Esophagus (tissue), 2 donors: ENCODE measurements at regions not wholly inside any gene's neighbourhood (a gene's known extent, or its start where the extent isn't known, plus 50 kb on each side); places are given as distances from the start of the nearest gene placed in this dataset.
"Not testable (repeated sequence)": the region's sequence is repeated elsewhere in the genome, so short reads cannot be mapped to it uniquely, and the experiment has no call there.

Source experiments
- H3K27ac ChIP-seq, 2 donors: one replicate each; pipeline ENCODE4 v1.5.1; 2013; ENCODE audit warnings: low read depth in 2 of 2, mild to moderate bottlenecking in 2 of 2, inconsistent platforms in 1 of 2, low read length in 1 of 2, moderate library complexity in 1 of 2
- H3K27me3 ChIP-seq, 2 donors: one replicate each; pipeline ENCODE4 v1.6.1; 2013; ENCODE audit warnings: low read length in 2 of 2, control low read depth in 1 of 2, mild to moderate bottlenecking in 1 of 2; ENCODE audit not compliant: insufficient read depth in 2 of 2, control insufficient read depth in 1 of 2
- H3K36me3 ChIP-seq, 2 donors: one replicate each; pipeline ENCODE4 v1.6.1; 2013; ENCODE audit warnings: low read length in 1 of 2; ENCODE audit not compliant: control insufficient read depth in 2 of 2, insufficient read depth in 2 of 2
- H3K4me1 ChIP-seq, 2 donors: one replicate each; pipeline ENCODE4 v1.6.1; 2013; ENCODE audit warnings: low read length in 1 of 2; ENCODE audit not compliant: control insufficient read depth in 2 of 2, insufficient read depth in 2 of 2
- H3K4me3 ChIP-seq, 2 donors: one replicate each; pipeline ENCODE4 v1.5.1; 2013; ENCODE audit warnings: low read length in 2 of 2, mild to moderate bottlenecking in 2 of 2, low read depth in 1 of 2, moderate library complexity in 1 of 2
- H3K9me3 ChIP-seq, 2 donors: one replicate each; pipeline ENCODE4 v1.6.1; 2013; ENCODE audit warnings: mild to moderate bottlenecking in 2 of 2, low read depth in 1 of 2, low read length in 1 of 2, moderate library complexity in 1 of 2; ENCODE audit not compliant: control insufficient read depth in 2 of 2, insufficient read depth in 1 of 2
- WGBS, 2 donors: extraction: QIAGEN DNeasy Blood & Tissue Kit; methylation state at CpG; one replicate each; pipeline ENCODE4 v1.1.7; 2013; 5-methylcytosine and 5-hydroxymethylcytosine counted together
- donor health status: healthy with polysubstance abuse.
- donor health status: Bipolar disorder and iron deficiency.

GRCh38 chr2:242084034-242084433 lies 214.5 kb downstream of the RTP5 start:
- not testable (repeated sequence) for H3K27ac ChIP-seq, H3K4me1 ChIP-seq, H3K4me3 ChIP-seq, H3K36me3 ChIP-seq, H3K9me3 ChIP-seq, H3K27me3 ChIP-seq
- 55 to 62% methylated on average over 5 of the region's 5 CpGs for WGBS, 2 donors

GRCh38 chr2:242085024-242085674 lies 215.6 kb downstream of the RTP5 start:
- WGBS, 2 donors, result 62 to 70% methylated on average over 5 to 8 of the region's 14 CpGs
- H3K27ac ChIP-seq, H3K27me3 ChIP-seq, H3K9me3 ChIP-seq, H3K4me3 ChIP-seq, H3K4me1 ChIP-seq, H3K36me3 ChIP-seq: not testable (repeated sequence)

DNA sequence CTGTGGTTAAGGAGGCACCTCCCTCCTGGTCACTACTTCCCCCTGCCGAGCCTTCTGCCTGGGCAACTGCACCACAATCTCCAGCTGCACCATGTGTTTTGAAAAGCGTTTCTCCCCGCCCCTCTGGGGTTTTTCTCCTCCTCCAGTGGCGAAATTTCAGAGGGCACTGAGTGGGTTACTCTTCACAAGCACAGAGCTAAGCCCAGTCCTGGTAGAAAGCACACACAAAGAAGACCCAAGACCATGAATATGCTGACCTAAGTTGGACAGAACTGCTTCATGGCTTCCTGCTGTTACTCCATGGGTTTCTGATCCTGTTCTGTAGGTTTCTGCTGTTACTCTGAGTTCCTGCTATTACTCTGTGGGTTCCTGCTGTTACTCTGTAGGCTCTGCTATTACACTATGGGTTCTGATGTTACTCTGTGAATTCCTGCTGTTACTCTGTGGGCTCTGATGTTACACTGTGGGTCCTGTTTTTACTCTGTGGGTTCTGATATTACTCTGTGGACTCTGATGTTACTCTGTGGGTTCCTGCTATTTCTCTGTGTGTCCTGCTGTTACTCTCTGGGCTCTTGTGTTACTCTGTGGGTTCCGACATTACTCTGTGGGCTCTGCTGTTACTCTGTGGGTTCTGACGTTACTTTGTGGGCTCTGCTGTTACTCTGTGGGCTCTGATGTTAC lies 216.6 kb downstream of the RTP5 start:
- H3K4me1 ChIP-seq, result no peaks in the 10 kb centered on the region

GRCh38 chr2:242088044-242088443 lies 218.5 kb downstream of the RTP5 start:
- H3K4me1 ChIP-seq, H3K36me3 ChIP-seq, H3K9me3 ChIP-seq, H3K27me3 ChIP-seq: not testable (repeated sequence)
- peak overlapping the region in 1 of 2 donors; percentile 47 for H3K27ac ChIP-seq
- H3K4me3 ChIP-seq, result peak overlapping the region; percentile 52 to 81
- 0 to 1% methylated on average over 9 to 30 of the region's 37 CpGs for WGBS, 2 donors

More for the DNA sequence above, 216.6 kb downstream of the RTP5 start:
- no peak overlapping the region for H3K4me3 ChIP-seq
- WGBS, 2 donors, result 29 to 36% methylated on average over 6 of the region's 6 CpGs
- H3K36me3 ChIP-seq, result no peaks in the 10 kb centered on the region
- H3K9me3 ChIP-seq, result no peaks in the 10 kb centered on the region
- peak overlapping the region in 1 of 2 donors; percentile 48 for H3K27ac ChIP-seq
- H3K27me3 ChIP-seq, result no peaks in the 10 kb centered on the region

DNA sequence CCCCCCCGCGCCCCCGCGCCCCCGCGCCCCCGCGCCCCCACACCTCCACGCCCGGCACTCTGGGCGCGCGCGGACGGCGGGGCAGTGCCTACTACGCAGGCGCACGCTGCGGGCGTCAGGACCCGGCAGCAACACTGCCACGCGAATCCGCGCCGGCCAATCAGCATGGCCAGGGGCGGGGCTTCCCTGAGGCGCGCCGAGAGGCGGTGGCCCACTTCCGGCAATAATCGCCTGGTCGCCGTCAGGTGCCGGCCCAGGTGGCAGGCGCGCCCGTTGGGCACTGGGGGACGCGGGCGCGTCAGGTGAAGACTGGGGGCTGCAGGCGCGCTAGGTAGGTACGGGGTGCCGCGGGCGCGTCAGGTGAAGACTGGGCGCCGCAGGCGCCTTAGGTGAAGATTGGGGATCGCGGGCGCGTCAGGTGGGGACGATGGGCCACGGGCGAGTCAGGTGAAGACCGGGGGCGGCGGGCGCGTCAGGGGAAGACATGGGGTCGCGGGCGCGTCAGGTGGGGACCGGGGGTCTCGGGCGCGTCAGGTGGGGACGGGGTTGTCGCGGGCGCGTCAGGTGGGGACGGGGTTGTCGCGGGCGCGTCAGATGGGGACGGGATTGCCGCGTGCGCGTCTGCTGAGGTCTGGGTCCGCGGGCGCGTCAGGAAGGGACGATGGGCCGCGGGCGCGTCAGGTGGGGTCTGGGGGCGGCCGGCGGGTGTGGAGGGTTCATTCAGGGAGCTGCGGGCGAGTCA lies 219.1 kb downstream of the RTP5 start:
- H3K4me1 ChIP-seq, result no peaks in the 10 kb centered on the region
- H3K27me3 ChIP-seq, result no peaks in the 10 kb centered on the region
- H3K9me3 ChIP-seq, result no peaks in the 10 kb centered on the region
- H3K4me3 ChIP-seq, result peak overlapping the region; percentile 81 to 90
- H3K36me3 ChIP-seq, result no peaks in the 10 kb centered on the region
- peak overlapping the region; percentile 45 to 47 for H3K27ac ChIP-seq
- 1% methylated on average over 70 to 103 of the region's 103 CpGs for WGBS, 2 donors

- WGBS, 2 donors, result 2 to 4% methylated on average over 4 to 20 of the region's 20 CpGs
- not testable (repeated sequence) for H3K36me3 ChIP-seq, H3K27me3 ChIP-seq, H3K4me1 ChIP-seq, H3K27ac ChIP-seq, H3K9me3 ChIP-seq
- H3K4me3 ChIP-seq, result peak overlapping the region; percentile 81 to 90
Observed at GRCh38 chr2:242089213-242089549, 219.7 kb downstream of the RTP5 start.

- not testable (repeated sequence) for H3K36me3 ChIP-seq, H3K27me3 ChIP-seq, H3K4me1 ChIP-seq, H3K27ac ChIP-seq, H3K4me3 ChIP-seq, H3K9me3 ChIP-seq
- 92 to 96% methylated on average over 1 of the region's 1 CpG for WGBS, 2 donors
Observed at GRCh38 chr2:242097278-242097677, 227.7 kb downstream of the RTP5 start.

GRCh38 chr2:242098034-242098433 lies 228.5 kb downstream of the RTP5 start:
- H3K4me1 ChIP-seq, result no peaks in the 10 kb centered on the region
- 76 to 89% methylated on average over 1 of the region's 1 CpG for WGBS, 2 donors

DNA sequence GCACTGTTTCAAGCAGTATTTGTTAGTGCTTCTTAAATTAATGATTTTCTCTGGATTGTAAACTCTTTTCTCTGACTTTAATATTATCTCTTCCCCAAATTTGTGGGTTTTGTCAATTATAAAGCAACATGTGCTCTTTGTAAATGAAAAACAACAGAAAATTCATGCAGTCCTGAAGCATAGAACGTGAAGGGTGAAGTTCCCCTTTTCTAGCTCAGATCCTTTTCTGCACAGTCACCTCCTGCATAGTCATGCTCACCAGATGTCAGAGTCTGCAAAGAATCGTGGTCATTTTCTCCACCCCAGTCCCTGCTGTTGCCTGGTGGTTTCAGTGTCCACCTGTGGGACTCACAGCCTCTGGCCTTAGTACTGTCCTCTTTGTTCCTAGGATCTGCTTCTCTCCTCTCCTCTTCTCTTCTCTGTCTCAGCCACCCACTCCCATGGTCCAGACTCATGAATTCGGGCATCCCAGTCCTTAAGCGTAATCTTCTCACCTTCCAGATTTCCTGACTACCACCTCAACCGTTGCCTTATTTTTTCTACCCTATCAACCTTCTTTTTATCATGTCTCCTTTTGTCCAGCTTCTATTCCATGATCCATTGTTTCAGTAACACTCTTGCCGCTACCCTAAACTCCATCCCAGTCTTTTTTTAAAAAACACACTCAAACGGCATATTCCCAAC lies 229.1 kb downstream of the RTP5 start:
- H3K4me3 ChIP-seq, result no peak overlapping the region
- H3K27me3 ChIP-seq, result no peaks in the 10 kb centered on the region
- H3K4me1 ChIP-seq, result no peaks in the 10 kb centered on the region
- no peaks in the 10 kb centered on the region for H3K9me3 ChIP-seq
- H3K36me3 ChIP-seq, result peaks cover 2 to 5% of the 10 kb centered on the region in 2 donors
- 83 to 90% methylated on average over 7 of the region's 7 CpGs for WGBS, 2 donors
- no peak overlapping the region for H3K27ac ChIP-seq

More at GRCh38 chr2:242098034-242098433, 228.5 kb downstream of the RTP5 start:
- Histone ChIP-seq H3K36me3 (peaks cover 2 to 5% of the 10 kb centered on the region in 2 donors), H3K4me3 (no peak overlapping the region), H3K27me3 (no peaks in the 10 kb centered on the region), H3K27ac (no peak overlapping the region), H3K9me3 (no peaks in the 10 kb centered on the region)
